RCC 7860 (cell line): ENCODE measurements at regions not wholly inside any gene's neighbourhood (a gene's known extent, or its start where the extent isn't known, plus 50 kb on each side); places are given as distances from the start of the nearest gene placed in this dataset.
A peak's percentile ranks its signal among the peaks of the same experiment; 100 is the strongest.

Experiments
- DNase-seq: peaks from one replicate; pipeline ENCODE4 v3.0.0-alpha.2; 2015; ENCODE audit warnings: low spot score
- FAIRE-seq: peaks from 2 replicates; lab custom pipeline; 2012; peaks lifted over from hg19 to GRCh38; lab: Jason Lieb, UNC

GRCh38 chr2:33893824-33894223, 294.7 kb upstream of the FAM98A start:
- FAIRE-seq = no peak

GRCh38 chr2:33891616-33892015, 292.5 kb upstream of the FAM98A start:
- FAIRE-seq (no peak), DNase-seq (no peak)

More at GRCh38 chr2:33893824-33894223, 294.7 kb upstream of the FAM98A start:
- DNase-seq = no peak

GRCh38 chr2:33890686-33891085, 291.6 kb upstream of the FAM98A start:
- FAIRE-seq (no peak), DNase-seq (no peak)

- DNase-seq (no peak), FAIRE-seq (no peak)
These were observed 278.4 kb upstream of the FAM98A start for GRCh38 chr2:33877348-33878016.

GRCh38 chr2:33873076-33873605, 274.0 kb upstream of the FAM98A start:
- no peak for FAIRE-seq
- DNase-seq = no peak

GRCh38 chr2:33859811-33860461, 260.8 kb upstream of the FAM98A start:
- no peak for FAIRE-seq

GRCh38 chr2:33859176-33859575, 260.1 kb upstream of the FAM98A start:
- FAIRE-seq (no peak), DNase-seq (no peak)

More at GRCh38 chr2:33859811-33860461, 260.8 kb upstream of the FAM98A start:
- no peak for DNase-seq

- DNase-seq (peak; percentile 62), FAIRE-seq (no peak)
These were observed 249.4 kb upstream of the FAM98A start for GRCh38 chr2:33848486-33848885.

GRCh38 chr2:33839791-33840190, 240.7 kb upstream of the FAM98A start:
- FAIRE-seq (no peak), DNase-seq (no peak)

GRCh38 chr2:33836628-33837027, 237.5 kb upstream of the FAM98A start:
- FAIRE-seq = no peak

GRCh38 chr2:33835911-33836310, 236.8 kb upstream of the FAM98A start:
- FAIRE-seq (no peak), DNase-seq (no peak)

More at GRCh38 chr2:33836628-33837027, 237.5 kb upstream of the FAM98A start:
- DNase-seq = no peak

- DNase-seq (no peak), FAIRE-seq (no peak)
These were observed 223.9 kb upstream of the FAM98A start for GRCh38 chr2:33822964-33823363.

GRCh38 chr2:33812707-33813106, 213.6 kb upstream of the FAM98A start:
- FAIRE-seq = peak; percentile 77

GRCh38 chr2:33810046-33810835, 211.1 kb upstream of the FAM98A start:
- DNase-seq (no peak), FAIRE-seq (no peak)

More at GRCh38 chr2:33812707-33813106, 213.6 kb upstream of the FAM98A start:
- peak; percentile 25 for DNase-seq

- no peak for DNase-seq
- FAIRE-seq = no peak
These were observed 206.9 kb upstream of the FAM98A start for GRCh38 chr2:33806041-33806440.

GRCh38 chr2:33804155-33804554, 205.1 kb upstream of the FAM98A start:
- DNase-seq (no peak), FAIRE-seq (no peak)

- FAIRE-seq (no peak), DNase-seq (no peak)
These were observed 197.4 kb upstream of the FAM98A start for GRCh38 chr2:33796511-33796910.

GRCh38 chr2:33791625-33792024, 192.5 kb upstream of the FAM98A start:
- FAIRE-seq = no peak
- DNase-seq = peak; percentile 53

GRCh38 chr2:33788044-33788443, 188.9 kb upstream of the FAM98A start:
- DNase-seq = no peak
- FAIRE-seq = no peak

GRCh38 chr2:33786881-33787280, 187.8 kb upstream of the FAM98A start:
- FAIRE-seq (no peak), DNase-seq (no peak)
